ENCODE measurements at regions not wholly inside any gene's neighbourhood (a gene's known extent, or its start where the extent isn't known, plus 50 kb on each side); places are given as distances from the start of the nearest gene placed in this dataset.

DNA sequence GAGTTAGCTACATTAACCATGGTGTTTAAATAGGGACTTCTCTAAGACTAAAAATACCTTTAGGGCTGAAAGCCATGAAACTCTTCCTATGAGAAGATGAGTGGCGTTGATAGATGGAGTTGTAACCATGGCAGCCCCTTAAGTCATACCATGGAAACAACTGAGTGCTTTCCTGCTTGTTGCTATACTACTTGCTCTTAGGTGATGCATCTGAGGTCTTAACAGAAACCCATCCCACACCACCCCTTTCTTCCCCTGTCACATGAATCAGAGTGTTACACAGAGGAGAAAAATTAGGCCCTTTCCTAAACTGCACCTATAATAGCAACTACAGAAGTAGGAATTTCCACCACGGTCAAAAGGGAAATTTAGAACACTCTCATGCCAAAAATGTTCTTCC is 64.3 kb upstream of the ZC3H12C start:
- DNase-seq (ENCODE audit: low read depth), result no peak

DNA sequence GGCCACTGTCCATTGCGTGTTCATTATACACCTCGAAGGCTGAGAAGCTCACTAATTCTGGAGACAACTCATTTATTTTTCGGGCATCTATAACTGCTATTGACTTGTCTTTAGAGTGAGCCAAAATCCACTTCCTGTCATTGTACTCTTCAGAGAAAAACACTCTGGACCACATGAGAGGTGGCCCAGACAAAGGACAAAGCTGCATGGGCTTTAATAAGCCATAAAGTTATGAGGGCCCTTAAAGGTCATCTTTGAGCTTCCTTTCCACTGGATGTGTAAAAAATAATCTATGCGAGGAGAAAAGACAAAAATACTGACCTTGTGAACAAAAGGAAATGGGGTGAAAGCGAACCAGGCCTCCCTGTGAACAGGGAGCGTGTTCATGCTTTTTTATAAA is 63.5 kb upstream of the ZC3H12C start:
- DNase-seq (ENCODE audit: low read depth), result no peak

DNA sequence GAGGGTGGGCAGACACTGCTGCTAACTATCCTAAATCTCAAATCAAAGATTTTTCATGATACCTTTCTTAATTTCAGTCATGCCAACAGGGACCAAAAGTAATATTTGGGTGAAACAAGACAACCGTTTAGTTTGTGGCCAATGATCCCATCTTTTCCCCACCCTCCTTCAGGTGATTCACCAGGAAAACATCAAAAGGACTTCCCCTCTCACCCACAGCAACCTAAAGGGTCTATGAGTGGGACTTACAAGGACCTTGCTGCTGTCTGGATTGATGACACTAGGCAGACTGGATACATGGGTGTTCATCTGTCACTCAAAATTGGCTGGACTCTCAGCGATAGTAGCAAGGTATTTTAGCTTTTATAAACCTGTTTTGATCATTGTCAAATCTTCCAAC is 62.0 kb upstream of the ZC3H12C start:
- DNase-seq (ENCODE audit: low read depth), result no peak

DNA sequence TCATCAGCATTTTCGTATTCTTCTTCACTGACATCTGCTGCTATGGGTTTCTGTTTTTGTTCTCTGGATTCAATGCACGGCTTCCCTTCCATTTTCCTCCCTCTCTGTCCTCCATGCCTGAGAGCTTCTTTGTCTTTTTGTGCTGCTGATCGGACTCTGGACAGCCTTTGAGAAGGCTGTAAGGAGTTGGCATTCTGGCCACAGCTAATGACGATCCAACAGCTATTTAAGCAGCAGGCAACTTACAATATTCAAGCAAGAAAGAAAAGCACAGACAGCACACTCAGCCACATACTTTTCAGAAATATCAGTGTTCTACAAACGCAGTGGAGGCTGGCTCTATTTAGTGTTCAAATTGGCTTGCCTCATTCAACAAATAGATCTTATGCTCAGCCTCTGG is 60.9 kb upstream of the ZC3H12C start:
- DNase-seq (ENCODE audit: low read depth), result no peak

DNA sequence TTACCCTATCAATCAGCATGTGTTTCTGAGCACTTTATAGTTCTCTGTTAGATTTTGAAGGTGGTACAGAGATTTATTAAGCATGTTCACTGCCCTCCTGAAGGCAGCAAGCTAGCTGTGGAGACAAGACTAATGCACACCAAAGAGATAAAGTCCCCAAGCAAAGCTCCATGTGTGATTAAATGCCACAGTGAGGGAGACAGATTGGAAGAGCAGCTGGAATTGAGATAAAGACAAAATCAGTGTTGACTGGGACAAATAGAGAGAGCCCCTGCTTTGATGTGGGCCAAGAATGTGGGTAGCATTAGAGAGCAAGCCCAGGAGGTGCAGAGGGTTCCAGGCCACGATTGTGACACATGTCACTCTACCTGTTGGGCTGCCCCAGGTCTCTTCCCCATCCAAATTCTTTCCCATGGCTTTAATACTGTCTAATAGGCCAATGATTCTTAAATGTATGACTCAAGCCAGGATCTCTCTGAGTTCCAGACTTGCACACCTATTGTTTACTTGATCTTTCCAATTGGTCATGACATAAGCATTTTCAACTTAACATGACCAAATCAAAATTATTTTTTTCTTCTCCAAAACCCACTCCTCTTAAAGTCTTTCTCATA is 60.1 kb upstream of the ZC3H12C start:
- DNase-seq (ENCODE audit: low read depth), result no peak

DNA sequence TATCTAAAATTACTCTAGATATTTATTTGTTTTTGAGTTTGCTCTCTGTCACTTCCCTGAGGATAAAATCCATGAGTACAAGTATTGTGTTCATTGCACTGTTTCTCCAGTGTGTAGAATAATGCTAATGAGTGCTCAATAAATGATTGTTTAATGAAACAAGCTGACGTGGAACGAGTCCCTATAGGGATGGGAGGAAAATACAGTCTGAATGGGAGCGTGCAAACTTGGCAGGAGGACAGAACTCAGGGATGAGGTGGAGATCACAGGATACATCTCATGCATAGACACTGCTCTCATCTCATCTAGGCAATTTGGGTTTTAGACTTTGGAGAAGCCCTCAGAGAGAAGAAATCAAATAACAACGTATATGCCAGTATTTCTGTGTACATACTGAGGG is 58.4 kb upstream of the ZC3H12C start:
- DNase-seq (ENCODE audit: low read depth), result no peak

DNA sequence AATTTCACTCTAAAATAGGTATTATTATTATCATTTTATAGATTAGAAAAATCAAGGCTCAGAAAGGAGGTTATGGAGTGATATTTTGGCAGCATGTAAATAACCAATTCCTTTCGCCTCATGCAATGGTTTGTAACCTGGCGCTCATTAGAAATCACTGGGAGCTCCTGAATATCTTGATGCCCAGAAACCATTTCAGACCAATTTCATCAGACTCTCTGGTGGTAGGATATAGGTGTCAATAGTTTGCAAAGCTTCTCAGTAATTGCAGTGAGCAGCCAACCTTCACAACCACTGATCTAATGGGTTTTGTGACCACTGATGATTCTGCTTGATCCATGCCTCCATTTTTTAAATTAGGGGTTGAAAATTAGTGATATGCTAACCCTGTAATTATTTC is 57.8 kb upstream of the ZC3H12C start:
- no peak for DNase-seq (ENCODE audit: low read depth)

DNA sequence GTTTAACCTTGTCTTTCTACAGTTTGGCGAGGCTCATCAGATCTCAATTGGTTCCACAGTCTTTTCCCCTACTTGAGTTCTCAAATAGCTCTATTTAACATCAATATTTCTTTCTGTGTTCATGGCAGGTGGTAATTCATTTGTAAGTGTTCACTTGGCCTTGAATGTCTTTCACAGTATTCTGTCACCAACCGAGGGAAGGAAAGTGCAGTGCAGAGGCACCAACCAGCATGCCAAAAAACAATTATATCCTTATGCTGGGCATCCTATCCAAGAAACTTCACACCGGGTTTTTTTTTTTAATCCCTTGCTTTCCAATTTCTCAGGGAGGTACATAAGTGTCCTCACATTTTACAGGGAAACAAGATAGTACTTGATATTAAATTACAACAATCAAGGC is 55.0 kb upstream of the ZC3H12C start:
- DNase-seq (ENCODE audit: low read depth), result no peak

Data from iris pigment epithelial cell (primary cell).